AG10803 (cell line): ENCODE measurements at regions not wholly inside any gene's neighbourhood (a gene's known extent, or its start where the extent isn't known, plus 50 kb on each side); places are given as distances from the start of the nearest gene placed in this dataset.
A peak's percentile ranks its signal among the peaks of the same experiment; 100 is the strongest.

Experiments
- DNase-seq: peaks from one replicate; pipeline ENCODE4 v3.0.0; 2010; ENCODE audit warnings: low read depth
- H3K4me3 ChIP-seq: 2 replicates; pipeline ENCODE4 v1.5.1; 2011; ENCODE audit warnings: mild to moderate bottlenecking, low read length, control low read depth
- CTCF ChIP-seq: conservative IDR thresholded peaks from 2 replicates; pipeline ENCODE4 v1.5.1; 2011; ENCODE audit warnings: mild to moderate bottlenecking, low read length, control low read depth, inconsistent platforms

GRCh38 chr18:28947900-28948299 is 771.0 kb upstream of the CDH2 start:
- no peak for DNase-seq
- TF ChIP-seq CTCF = no peak
- no peak overlapping the region for H3K4me3 ChIP-seq

- TF ChIP-seq CTCF = no peak
- DNase-seq = no peak
- H3K4me3 ChIP-seq = no peak overlapping the region
Measured at GRCh38 chr18:28946471-28946870, 769.5 kb upstream of the CDH2 start.

GRCh38 chr18:28922936-28923335 is 746.0 kb upstream of the CDH2 start:
- H3K4me3 ChIP-seq = no peak overlapping the region
- no peak for TF ChIP-seq CTCF
- no peak for DNase-seq

- DNase-seq = no peak
- TF ChIP-seq CTCF = no peak
- H3K4me3 ChIP-seq = no peak overlapping the region
Measured at GRCh38 chr18:28916456-28916855, 739.5 kb upstream of the CDH2 start.

GRCh38 chr18:28905509-28905908 is 728.6 kb upstream of the CDH2 start:
- DNase-seq = peak; percentile 17
- no peak for TF ChIP-seq CTCF
- no peak overlapping the region for H3K4me3 ChIP-seq

- no peak for TF ChIP-seq CTCF
- DNase-seq = no peak
- no peak overlapping the region for H3K4me3 ChIP-seq
Measured at GRCh38 chr18:28904789-28905364, 727.9 kb upstream of the CDH2 start.

GRCh38 chr18:28903306-28903705 is 726.4 kb upstream of the CDH2 start:
- H3K4me3 ChIP-seq = no peak overlapping the region
- no peak for TF ChIP-seq CTCF
- DNase-seq = peak; percentile 45
